Vagina (tissue), 2 donors: ENCODE measurements at regions not wholly inside any gene's neighbourhood (a gene's known extent, or its start where the extent isn't known, plus 50 kb on each side); places are given as distances from the start of the nearest gene placed in this dataset.

Source experiments
- CTCF ChIP-seq, 3 experiments: fragments of 450-650 bp in 2 of 3; fragments of 200-600 bp in 1 of 3; sonication (generic) in 1 of 3; IDR thresholded peaks; one replicate each; pipeline ENCODE4 v1.5.1; 2017 to 2019; ENCODE audit warnings: antibody characterized with exemption in 3 of 3, mild to moderate bottlenecking in 2 of 3, moderate library complexity in 2 of 3
- POLR2A ChIP-seq, 2 donors: fragments of 450-650 bp; IDR thresholded peaks; one replicate each; pipeline ENCODE4 v1.6.1; 2017; ENCODE audit warnings: antibody characterized with exemption in 2 of 2, mild to moderate bottlenecking in 2 of 2, moderate library complexity in 2 of 2

- TF ChIP-seq CTCF (IDR thresholded peaks at IDR 0.05), result no peak
- TF ChIP-seq POLR2A (IDR thresholded peaks at IDR 0.05), result no peak
Measured at GRCh38 chr18:55774505-55774904, 186.5 kb upstream of the TCF4 start.
